ENCODE measurements at regions not wholly inside any gene's neighbourhood (a gene's known extent, or its start where the extent isn't known, plus 50 kb on each side); places are given as distances from the start of the nearest gene placed in this dataset.

GRCh38 chr2:5287558-5288334 lies 404.4 kb upstream of the SOX11 start:
- no peak for TF ChIP-seq EZH2phosphoT487 (conservative IDR thresholded peaks at IDR 0.05; ENCODE audit: low read length)
- TF ChIP-seq CTCF (IDR thresholded peaks at IDR 0.05; ENCODE audit: insufficient read depth, low read length, poor library complexity, severe bottlenecking) = no peak

GRCh38 chr2:5290900-5291546 lies 401.2 kb upstream of the SOX11 start:
- Histone ChIP-seq H4K20me1 (ENCODE audit: low read depth, low read length) (no peaks in the 10 kb centered on the region), H3K9me3 (ENCODE audit: insufficient read depth, low read length) (no peaks in the 10 kb centered on the region), H3F3A (ENCODE audit: insufficient read depth) (no peaks in the 10 kb centered on the region), H3K79me2 (ENCODE audit: insufficient read depth, low read length) (no peaks in the 10 kb centered on the region), H3K9ac (ENCODE audit: low read length) (no peak overlapping the region), H2AFZ (ENCODE audit: low read depth, low read length, severe bottlenecking) (no peak overlapping the region), H3K4me3 (ENCODE audit: insufficient read depth, low read length, poor library complexity, severe bottlenecking) (no peak overlapping the region), H3K36me3 (ENCODE audit: low read length) (no peaks in the 10 kb centered on the region), H3K27ac (ENCODE audit: low read depth, low read length) (no peak overlapping the region), H3K9me2 (replicated peaks; ENCODE audit: insufficient read depth, low read length) (no peaks in the 10 kb centered on the region), H3K4me2 (ENCODE audit: low read depth, low read length, poor library complexity, severe bottlenecking) (no peak overlapping the region), H3K27me3 (ENCODE audit: low read length) (no peaks in the 10 kb centered on the region)
- no peak for TF ChIP-seq CTCF (IDR thresholded peaks at IDR 0.05; ENCODE audit: insufficient read depth, low read length, poor library complexity, severe bottlenecking)
- TF ChIP-seq EZH2phosphoT487 (conservative IDR thresholded peaks at IDR 0.05; ENCODE audit: low read length) = no peak

More at GRCh38 chr2:5287558-5288334, 404.4 kb upstream of the SOX11 start:
- H3K9me3 ChIP-seq (ENCODE audit: insufficient read depth, low read length) = no peaks in the 10 kb centered on the region
- no peak overlapping the region for H2AFZ ChIP-seq (ENCODE audit: low read depth, low read length, severe bottlenecking)
- no peaks in the 10 kb centered on the region for H3K79me2 ChIP-seq (ENCODE audit: insufficient read depth, low read length)
- H4K20me1 ChIP-seq (ENCODE audit: low read depth, low read length) = no peaks in the 10 kb centered on the region
- no peaks in the 10 kb centered on the region for H3K36me3 ChIP-seq (ENCODE audit: low read length)
- no peaks in the 10 kb centered on the region for H3K27me3 ChIP-seq (ENCODE audit: low read length)
- H3K4me3 ChIP-seq (ENCODE audit: insufficient read depth, low read length, poor library complexity, severe bottlenecking) = no peak overlapping the region
- no peaks in the 10 kb centered on the region for H3F3A ChIP-seq (ENCODE audit: insufficient read depth)
- no peaks in the 10 kb centered on the region for H3K9me2 ChIP-seq (replicated peaks; ENCODE audit: insufficient read depth, low read length)
- no peak overlapping the region for H3K9ac ChIP-seq (ENCODE audit: low read length)
- H3K27ac ChIP-seq (ENCODE audit: low read depth, low read length) = no peak overlapping the region
- H3K4me2 ChIP-seq (ENCODE audit: low read depth, low read length, poor library complexity, severe bottlenecking) = no peak overlapping the region

GRCh38 chr2:5304640-5305039 lies 387.5 kb upstream of the SOX11 start:
- Histone ChIP-seq H4K20me1 (ENCODE audit: low read depth, low read length) (no peaks in the 10 kb centered on the region), H3K27me3 (ENCODE audit: low read length) (no peaks in the 10 kb centered on the region), H3K9me3 (ENCODE audit: insufficient read depth, low read length) (no peaks in the 10 kb centered on the region), H2AFZ (ENCODE audit: low read depth, low read length, severe bottlenecking) (no peak overlapping the region), H3K79me2 (ENCODE audit: insufficient read depth, low read length) (no peaks in the 10 kb centered on the region), H3K9ac (ENCODE audit: low read length) (no peak overlapping the region), H3K36me3 (ENCODE audit: low read length) (no peaks in the 10 kb centered on the region), H3K4me2 (ENCODE audit: low read depth, low read length, poor library complexity, severe bottlenecking) (no peak overlapping the region), H3K27ac (ENCODE audit: low read depth, low read length) (no peak overlapping the region), H3K9me2 (replicated peaks; ENCODE audit: insufficient read depth, low read length) (no peaks in the 10 kb centered on the region), H3K4me3 (ENCODE audit: insufficient read depth, low read length, poor library complexity, severe bottlenecking) (no peak overlapping the region), H3F3A (ENCODE audit: insufficient read depth) (no peaks in the 10 kb centered on the region)
- TF ChIP-seq CTCF (IDR thresholded peaks at IDR 0.05; ENCODE audit: insufficient read depth, low read length, poor library complexity, severe bottlenecking) = no peak
- no peak for TF ChIP-seq EZH2phosphoT487 (conservative IDR thresholded peaks at IDR 0.05; ENCODE audit: low read length)
